Right lung (tissue), 2 donors: ENCODE measurements at regions not wholly inside any gene's neighbourhood (a gene's known extent, or its start where the extent isn't known, plus 50 kb on each side); places are given as distances from the start of the nearest gene placed in this dataset.

ENCODE experiments used
- DNase-seq, 2 donors: peaks; one replicate each; pipeline ENCODE4 v3.0.0-alpha.2; 2013

DNA sequence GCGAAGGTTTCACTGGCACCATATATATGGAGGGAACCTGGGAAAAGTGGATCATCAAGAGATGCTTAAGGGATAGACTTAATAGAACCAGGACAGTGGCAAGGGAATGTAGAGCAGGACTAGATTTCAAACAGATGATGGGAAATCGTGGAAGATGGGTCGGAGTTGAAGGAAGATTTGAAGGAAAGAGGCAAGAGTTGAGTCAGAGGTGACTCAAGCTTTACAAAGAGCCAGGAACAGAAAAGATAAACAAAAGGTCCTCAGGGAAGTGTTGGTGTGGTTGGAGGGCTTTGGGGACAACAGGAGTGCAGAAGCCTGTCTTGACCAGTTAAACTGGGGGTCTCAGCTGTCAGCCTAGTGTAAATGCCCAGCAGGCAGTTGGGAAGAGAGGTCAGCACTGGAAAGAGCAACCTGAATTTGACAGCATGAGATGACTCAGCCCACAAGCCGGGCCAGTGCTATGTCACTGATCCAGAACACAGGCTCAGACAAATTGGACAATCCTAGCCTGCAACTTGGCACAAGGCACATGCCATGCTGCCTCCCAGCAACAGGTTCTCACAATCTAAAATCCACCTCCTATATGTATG, 230.5 kb downstream of the IDS start:
- DNase-seq: no peak

GRCh38 chrX:149272690-149273463, 232.2 kb downstream of the IDS start:
- DNase-seq: no peak

- DNase-seq: no peak
Measured at GRCh38 chrX:149267878-149268813, 237.0 kb downstream of the IDS start.

- no peak for DNase-seq
Measured at GRCh38 chrX:149262086-149262485, 243.0 kb downstream of the IDS start.

GRCh38 chrX:149259241-149259640, 245.9 kb downstream of the IDS start:
- DNase-seq: no peak

DNA sequence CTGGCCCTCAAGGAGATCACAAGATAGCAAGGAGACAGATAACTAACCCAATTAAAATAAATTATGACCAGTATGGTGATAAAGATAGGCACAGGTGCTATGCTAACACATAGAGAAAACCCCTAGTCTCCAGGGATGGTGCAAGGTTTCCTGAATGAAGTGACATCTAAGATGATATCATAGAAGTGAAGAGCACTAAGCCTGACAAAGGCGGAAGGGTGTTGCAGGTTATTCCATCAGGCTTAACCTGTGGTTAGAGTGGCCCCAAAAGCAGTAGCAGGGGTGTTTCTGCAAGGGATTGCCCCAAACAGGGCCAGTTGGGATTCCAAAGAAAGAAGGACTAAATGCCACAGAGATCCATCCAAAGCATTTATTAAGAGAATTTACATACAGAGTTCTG, 249.2 kb downstream of the IDS start:
- no peak for DNase-seq

DNA sequence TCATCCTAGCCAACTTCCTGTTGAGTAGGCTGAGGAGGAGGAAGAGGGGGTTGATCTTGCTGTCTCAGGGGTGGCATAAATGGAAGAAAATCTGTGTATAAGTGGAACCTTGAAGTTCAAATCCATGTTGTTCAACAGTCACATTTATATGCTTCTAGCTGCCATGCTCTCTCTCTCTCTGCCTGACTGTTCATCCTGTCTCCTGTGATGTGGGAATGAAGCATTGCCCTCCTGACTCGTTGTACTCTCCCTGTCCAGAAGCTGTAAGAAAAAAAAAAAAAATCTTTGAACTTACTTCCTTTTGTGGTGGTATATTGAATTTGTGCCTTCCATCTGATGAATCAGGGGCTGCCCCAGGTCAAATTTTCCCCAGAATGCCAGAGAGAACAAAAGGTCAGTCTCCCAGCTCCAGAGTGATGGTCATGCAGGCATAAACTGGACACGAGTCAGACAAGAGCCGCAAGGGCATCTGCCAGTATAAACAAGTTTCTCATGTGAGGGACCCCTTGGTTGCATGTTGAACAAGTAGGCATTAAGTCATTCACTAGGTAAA, 257.0 kb downstream of the IDS start:
- DNase-seq: no peak

GRCh38 chrX:149230689-149231088, 274.4 kb downstream of the IDS start:
- no peak for DNase-seq

DNA sequence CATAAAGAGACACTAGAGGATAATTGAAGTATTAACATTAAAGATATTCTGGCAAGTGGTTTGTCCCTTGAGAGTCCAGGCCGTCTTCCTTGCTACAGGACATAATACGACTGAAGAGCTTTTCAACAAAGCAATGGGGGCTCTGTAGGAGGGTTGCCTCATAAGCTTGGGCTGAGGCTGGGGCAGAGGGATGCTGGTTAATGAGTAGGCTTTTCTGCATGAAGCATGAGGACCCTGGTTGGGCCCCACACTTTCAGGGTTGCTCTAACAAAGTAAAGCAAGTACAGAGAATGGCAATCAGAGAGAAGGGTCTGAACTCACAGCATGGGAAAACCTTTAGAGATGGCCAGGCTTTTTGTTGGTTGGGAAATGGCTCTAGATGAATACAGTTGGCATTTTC, 281.3 kb downstream of the IDS start:
- no peak for DNase-seq

DNA sequence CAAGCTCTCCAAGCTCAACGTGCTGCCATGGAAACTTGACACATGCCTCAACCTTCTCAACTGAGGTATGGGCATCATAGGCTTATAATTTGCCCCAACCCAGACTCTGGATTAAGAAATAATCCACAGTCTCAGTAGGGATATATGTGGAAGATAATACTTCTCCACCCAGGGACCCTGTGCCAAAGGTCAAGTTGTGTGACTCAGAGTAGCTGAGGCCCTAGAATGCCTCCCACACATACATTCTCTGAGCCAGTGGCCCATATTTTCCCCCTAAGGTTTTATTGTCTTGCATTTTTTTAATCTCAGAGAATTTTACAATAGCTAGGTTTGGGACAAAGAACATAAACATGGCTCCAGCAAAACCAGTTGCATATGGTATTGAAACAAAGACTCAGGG, 283.1 kb downstream of the IDS start:
- DNase-seq: no peak

- DNase-seq: no peak
Measured at GRCh38 chrX:149221230-149221629, 283.9 kb downstream of the IDS start.

- DNase-seq: no peak
Measured at GRCh38 chrX:149213264-149213663, 291.8 kb downstream of the IDS start.

GRCh38 chrX:149208307-149208706, 296.8 kb downstream of the IDS start:
- DNase-seq: no peak

DNA sequence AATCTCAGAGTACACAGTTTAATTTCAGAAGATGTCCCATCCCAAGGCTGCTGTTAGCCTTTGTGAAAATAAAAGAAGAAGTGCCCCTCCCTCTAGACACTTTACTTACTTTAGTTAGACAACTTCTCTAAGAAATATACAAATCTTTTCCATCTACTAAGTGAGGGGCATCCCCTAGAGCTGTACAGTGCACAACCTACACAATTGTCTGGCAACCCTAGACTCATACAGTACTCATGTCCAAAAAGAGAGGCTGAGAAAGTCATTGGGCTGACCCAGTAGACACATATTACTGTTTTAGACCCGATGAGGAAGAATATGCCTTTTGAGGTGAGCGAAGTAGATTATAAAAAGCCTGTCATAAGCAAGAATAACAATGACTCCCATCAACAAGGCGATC, 297.6 kb downstream of the IDS start:
- DNase-seq: no peak

DNA sequence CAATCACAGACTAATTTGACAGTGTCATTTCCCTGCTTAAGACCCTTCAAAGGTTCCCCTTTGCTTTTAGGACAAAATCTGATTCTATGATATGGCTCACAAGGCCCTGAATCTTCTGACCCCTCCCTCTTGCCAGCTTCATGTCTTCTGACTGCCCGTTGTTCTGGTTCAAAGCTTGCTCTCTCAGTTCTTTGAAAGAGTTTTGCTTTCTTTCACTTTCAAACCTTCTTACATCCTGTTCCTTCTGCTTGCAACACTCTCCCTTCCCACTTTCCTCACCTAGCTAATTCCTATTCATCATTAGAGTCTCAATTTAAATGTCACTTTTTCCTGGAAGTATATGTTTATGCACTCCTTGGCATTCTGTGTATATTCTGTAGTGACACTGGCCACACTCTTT, 299.2 kb downstream of the IDS start:
- DNase-seq: no peak

GRCh38 chrX:149205081-149205480, 300.0 kb downstream of the IDS start:
- no peak for DNase-seq

DNA sequence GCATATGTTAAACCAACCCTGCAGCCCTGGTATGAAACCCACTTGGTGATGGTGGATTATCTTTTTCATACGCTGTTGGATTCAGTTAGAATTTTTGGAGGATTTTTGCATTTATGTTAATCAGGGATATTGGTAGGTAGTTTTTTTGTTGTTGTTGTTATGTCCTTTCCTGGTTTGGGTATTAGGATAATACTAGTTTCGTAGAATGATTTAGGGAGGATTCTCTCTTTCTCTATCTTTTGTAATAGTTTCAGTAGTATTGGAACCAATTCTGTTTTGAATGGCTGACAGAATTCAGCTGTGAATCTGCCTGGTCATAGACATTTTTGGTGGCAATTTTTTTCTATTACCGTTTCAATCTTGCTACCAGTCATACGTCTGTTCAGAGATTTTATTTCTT, 305.4 kb downstream of the IDS start:
- no peak for DNase-seq

DNA sequence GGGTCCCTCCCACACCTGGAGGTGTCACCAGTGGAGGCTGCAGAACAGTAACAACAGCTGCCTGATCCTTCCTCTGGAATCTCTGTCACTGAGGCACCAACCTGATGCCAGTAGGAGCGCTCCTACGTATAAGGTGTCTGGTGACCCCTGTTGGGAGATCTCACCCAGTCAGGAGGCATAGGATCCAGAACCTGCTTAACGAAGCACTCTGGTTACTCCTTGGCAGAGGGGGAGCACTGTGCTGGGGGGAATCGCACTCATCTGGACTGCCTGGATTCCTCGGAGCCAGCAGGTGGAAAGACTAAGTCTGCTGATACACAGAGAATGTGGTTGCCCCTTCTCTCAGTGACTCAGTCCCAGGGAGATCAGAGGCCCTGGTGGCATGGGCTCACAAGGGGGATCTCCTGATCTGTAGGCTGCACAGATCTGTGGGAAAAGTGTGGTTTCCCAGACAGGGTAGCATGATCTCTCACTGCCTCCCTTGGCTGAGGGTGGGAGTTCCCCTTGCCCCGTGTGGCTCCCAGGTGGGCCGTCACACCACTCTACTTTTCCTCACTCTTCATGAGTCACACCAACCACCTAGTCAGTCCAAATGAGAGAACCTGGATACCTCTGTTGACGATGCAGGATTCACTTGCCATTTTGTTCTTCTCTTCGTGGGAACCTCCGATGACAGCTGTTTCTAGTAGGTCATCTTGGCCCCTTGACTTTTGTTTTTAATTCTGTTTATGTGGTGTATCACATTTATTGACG, 305.9 kb downstream of the IDS start:
- DNase-seq: no peak

GRCh38 chrX:149185087-149185486, 320.0 kb downstream of the IDS start:
- no peak for DNase-seq

- peak in 1 of 2 donors; percentile 3 for DNase-seq
Measured at GRCh38 chrX:149161435-149162088, 343.5 kb downstream of the IDS start.

GRCh38 chrX:149157976-149158375, 347.1 kb downstream of the IDS start:
- no peak for DNase-seq
